ENCODE measurements at regions not wholly inside any gene's neighbourhood (a gene's known extent, or its start where the extent isn't known, plus 50 kb on each side); places are given as distances from the start of the nearest gene placed in this dataset.

- H4K20me1 ChIP-seq (replicated peaks; ENCODE audit: control insufficient read depth, insufficient read depth, low read length) = no peaks in the 10 kb centered on the region
- in situ Hi-C loops (cut with MboI) (no loop called here), intact Hi-C loops (cut with micrococcal nuclease) (no loop called here)
- H3K9ac ChIP-seq (ENCODE audit: insufficient read depth in 1 of 2, low read depth in 2 of 2, low read length in 2 of 2) = no peak overlapping the region
- no peaks in the 10 kb centered on the region for H3K9me1 ChIP-seq (ENCODE audit: control insufficient read depth, insufficient read depth, low read length)
- H3K36me3 ChIP-seq (ENCODE audit: control insufficient read depth, insufficient read depth, low read length) = no peaks in the 10 kb centered on the region
- WGBS (ENCODE audit: insufficient coverage, low coverage, missing lambda C conversion rate) = 0% methylated on average over 4 of the region's 4 CpGs
- ChIA-PET POLR2A (interaction anchor here (0.6 to 0.8 kb wide), 2 partner anchors 14 to 609 kb away, joined by 3 read pairs; no protein-coding TSS in a partner anchor), CTCF (ENCODE audit: low intra/inter-chr PET ratio) (no interaction called here)
- no peaks in the 10 kb centered on the region for H3K4me1 ChIP-seq (replicated peaks in 1 of 2; ENCODE audit: control insufficient read depth in 2 of 2, insufficient read depth in 2 of 2, low read length in 2 of 2)
- H3K79me2 ChIP-seq (ENCODE audit: control insufficient read depth, insufficient read depth, low read length) = no peaks in the 10 kb centered on the region
- H3K9me3 ChIP-seq (replicated peaks; ENCODE audit: control insufficient read depth, insufficient read depth, low read depth, low read length) = no peaks in the 10 kb centered on the region; the same call in 1 of the 2 replicates
- H3K4me3 ChIP-seq = no peak overlapping the region
- no peaks in the 10 kb centered on the region for H3K27me3 ChIP-seq (ENCODE audit: control insufficient read depth in 2 of 2, insufficient read depth in 2 of 2, low read length in 2 of 2)
- no peak overlapping the region for H3K4me2 ChIP-seq (ENCODE audit: insufficient read depth, low read length)
- no peak overlapping the region for H2AFZ ChIP-seq (ENCODE audit: low read depth, low read length)
- no peak overlapping the region for H3K27ac ChIP-seq (ENCODE audit: extremely low read depth, low read depth, low read length)
- TF ChIP-seq HNRNPH1 (optimal IDR thresholded peaks at IDR 0.05; ENCODE audit: low read depth, low read length) = no peak
- no peak for TF ChIP-seq HNRNPK (IDR thresholded peaks at IDR 0.05; ENCODE audit: low read depth, low read length, poor library complexity, severe bottlenecking)
- no peak for TF ChIP-seq CEBPB (tag; IDR thresholded peaks at IDR 0.05)
- no peak for TF ChIP-seq RBM17 (IDR thresholded peaks at IDR 0.05; ENCODE audit: borderline replicate concordance, low read depth, low read length)
- no peak for TF ChIP-seq IRF1 (CRISPR knock-in tag; IDR thresholded peaks at IDR 0.05; ENCODE audit: borderline replicate concordance)
- no TSS peak for BruUV-seq (replicated peaks)
- ATAC-seq (no peak), DNase-seq (ENCODE audit: extremely low read depth in 1 of 4, low spot score in 3 of 4) (no peak), FAIRE-seq (no peak)
Measured at GRCh38 chr6:153800580-153801188, 238.4 kb upstream of the OPRM1 start.
